ENCODE measurements at regions not wholly inside any gene's neighbourhood (a gene's known extent, or its start where the extent isn't known, plus 50 kb on each side); places are given as distances from the start of the nearest gene placed in this dataset.

GRCh38 chr7:91692800-91693199 lies 187.7 kb downstream of the MTERF1 start (continued):
- TF ChIP-seq ZNF654 (tag by site-specific recombination; IDR thresholded peaks at IDR 0.05; ENCODE audit: low read depth) (no peak), HOXC10 (CRISPR knock-in tag; IDR thresholded peaks at IDR 0.05) (no peak)

GRCh38 chr7:91694351-91694841 lies 186.1 kb downstream of the MTERF1 start:
- Histone ChIP-seq H3K27ac (ENCODE audit: extremely low read depth, low read depth, low read length) (no peak overlapping the region), H3K4me3 (ENCODE audit: low read depth, low read length) (no peak overlapping the region), H3K4me1 (ENCODE audit: control insufficient read depth, insufficient read depth, low read length) (no peaks in the 10 kb centered on the region), H3K36me3 (ENCODE audit: control insufficient read depth in 2 of 2, insufficient read depth in 1 of 2, low read length in 2 of 2) (no peaks in the 10 kb centered on the region), H3K9me3 (ENCODE audit: control insufficient read depth, insufficient read depth, low read depth, low read length) (no peaks in the 10 kb centered on the region)
- ChIA-PET POLR2A (no interaction called here), CTCF (interaction anchor here (0.6 kb wide), 1 partner anchor 435 kb away, joined by 3 read pairs; no protein-coding TSS in a partner anchor)
- TF ChIP-seq ZNF639 (tag by site-specific recombination; IDR thresholded peaks at IDR 0.05) (no peak), ZNF223 (tag by site-specific recombination; IDR thresholded peaks at IDR 0.05) (no peak), ZNF549 (tag by site-specific recombination; IDR thresholded peaks at IDR 0.05) (no peak), ZNF266 (tag by site-specific recombination; IDR thresholded peaks at IDR 0.05; ENCODE audit: low read depth) (no peak), ZNF174 (tag by site-specific recombination; IDR thresholded peaks at IDR 0.05) (no peak), ZNF10 (tag by site-specific recombination; IDR thresholded peaks at IDR 0.05) (no peak), ZBTB8A (tag by site-specific recombination; IDR thresholded peaks at IDR 0.05) (no peak), ZNF19 (tag by site-specific recombination; IDR thresholded peaks at IDR 0.05; ENCODE audit: low read depth) (no peak), ATF2 (tag by site-specific recombination; IDR thresholded peaks at IDR 0.05; ENCODE audit: low read depth) (no peak), ZNF324 (tag by site-specific recombination; IDR thresholded peaks at IDR 0.05) (no peak), ZNF555 (tag by site-specific recombination; conservative IDR thresholded peaks at IDR 0.05) (no peak), ZNF121 (tag by site-specific recombination; IDR thresholded peaks at IDR 0.05) (no peak)

GRCh38 chr7:91710881-91711280 lies 169.6 kb downstream of the MTERF1 start:
- no peak overlapping the region for H3K27ac ChIP-seq (ENCODE audit: extremely low read depth, low read depth, low read length)
- CTCF ChIA-PET: no interaction called here
- POLR2A ChIA-PET: no interaction called here
- no peak overlapping the region for H3K4me3 ChIP-seq (ENCODE audit: low read depth, low read length)
- H3K36me3 ChIP-seq (ENCODE audit: control insufficient read depth in 2 of 2, insufficient read depth in 1 of 2, low read length in 2 of 2): no peaks in the 10 kb centered on the region
- no peaks in the 10 kb centered on the region; the same call in 1 of the 2 replicates for H3K9me3 ChIP-seq (ENCODE audit: control insufficient read depth, insufficient read depth, low read depth, low read length)
- no peaks in the 10 kb centered on the region for H3K4me1 ChIP-seq (ENCODE audit: control insufficient read depth, insufficient read depth, low read length)
- TF ChIP-seq ZBTB44 (tag by site-specific recombination; IDR thresholded peaks at IDR 0.05) (no peak), ZNF561 (tag by site-specific recombination; IDR thresholded peaks at IDR 0.05; ENCODE audit: borderline replicate concordance) (no peak), MEIS1 (CRISPR knock-in tag; IDR thresholded peaks at IDR 0.05; ENCODE audit: borderline replicate concordance) (no peak), ZNF626 (tag by site-specific recombination; IDR thresholded peaks at IDR 0.05) (no peak), ZNF664 (tag by site-specific recombination; IDR thresholded peaks at IDR 0.05) (no peak), PBX3 (CRISPR knock-in tag; IDR thresholded peaks at IDR 0.05) (no peak), PRDM10 (tag by site-specific recombination; IDR thresholded peaks at IDR 0.05) (no peak), GLIS2 (tag by site-specific recombination; IDR thresholded peaks at IDR 0.05) (no peak), EGR2 (tag by site-specific recombination; IDR thresholded peaks at IDR 0.05; ENCODE audit: low read depth) (no peak), ZNF426 (tag by site-specific recombination; IDR thresholded peaks at IDR 0.05) (no peak), ZNF155 (tag by site-specific recombination; IDR thresholded peaks at IDR 0.05) (no peak), ZNF169 (tag by site-specific recombination; IDR thresholded peaks at IDR 0.05) (no peak)
